ENCODE measurements at regions not wholly inside any gene's neighbourhood (a gene's known extent, or its start where the extent isn't known, plus 50 kb on each side); places are given as distances from the start of the nearest gene placed in this dataset.
A peak's percentile ranks its signal among the peaks of the same experiment; 100 is the strongest.

GRCh38 chr6:109240370-109241084 is 141.7 kb downstream of the CD164 start:
- H3K36me3 ChIP-seq (ENCODE audit: control insufficient read depth, insufficient read depth, low read length) = no peaks in the 10 kb centered on the region
- WGBS, 2 experiments (ENCODE audit: insufficient coverage in 2 of 2) = 88 to 92% methylated on average over 4 to 5 of the region's 7 CpGs
- peaks cover 16% of the 10 kb centered on the region for H3K4me1 ChIP-seq (ENCODE audit: control insufficient read depth, insufficient read depth, low read length, poor library complexity, severe bottlenecking)
- peak overlapping the region; percentile 71 for H3K27ac ChIP-seq (ENCODE audit: low read depth, low read length, severe bottlenecking)
- H3K4me3 ChIP-seq (ENCODE audit: extremely low read depth, insufficient read depth, low read length, poor library complexity, severe bottlenecking) = no peak overlapping the region
- H3K9me3 ChIP-seq (ENCODE audit: control insufficient read depth, low read length) = no peaks in the 10 kb centered on the region

DNA sequence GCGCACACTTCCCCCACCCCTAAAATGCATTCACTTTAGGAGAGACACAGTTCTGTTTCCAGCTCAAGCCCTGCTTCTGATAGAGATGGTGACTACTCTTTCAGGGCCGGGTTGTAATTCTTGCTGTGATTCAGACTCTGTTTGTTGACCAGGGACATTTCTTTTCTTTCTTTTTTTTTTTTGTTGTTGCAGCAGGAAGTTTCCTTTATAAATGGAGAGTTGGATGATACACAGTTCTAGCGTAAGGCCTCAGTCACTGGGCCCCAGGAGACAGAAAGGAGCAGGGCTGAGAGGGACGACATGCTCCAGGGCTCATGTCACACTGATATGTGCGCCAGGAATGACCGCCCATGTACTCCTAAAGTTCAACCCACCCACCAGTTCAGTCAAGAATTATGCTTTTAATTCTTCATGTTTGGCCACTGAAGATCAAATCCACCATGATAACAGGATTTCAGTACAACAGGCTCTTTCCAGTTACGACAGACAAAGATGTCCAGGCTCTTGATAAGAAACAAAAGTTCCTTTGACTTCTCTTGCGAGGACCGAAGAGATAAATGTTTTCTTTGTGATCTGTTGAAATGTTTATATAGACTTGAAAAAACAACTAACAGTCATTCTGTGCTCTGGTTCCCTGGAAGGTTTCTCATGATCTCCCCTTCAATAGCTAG is 142.5 kb downstream of the CD164 start:
- H3K4me3 ChIP-seq (ENCODE audit: extremely low read depth, insufficient read depth, low read length, poor library complexity, severe bottlenecking) = no peak overlapping the region
- peak overlapping the region; percentile 71 for H3K27ac ChIP-seq (ENCODE audit: low read depth, low read length, severe bottlenecking)
- H3K4me1 ChIP-seq (ENCODE audit: control insufficient read depth, insufficient read depth, low read length, poor library complexity, severe bottlenecking) = peaks cover 16% of the 10 kb centered on the region
- WGBS, 2 experiments (ENCODE audit: insufficient coverage in 2 of 2) = 82 to 90% methylated on average over 5 of the region's 9 CpGs
- no peaks in the 10 kb centered on the region for H3K9me3 ChIP-seq (ENCODE audit: control insufficient read depth, low read length)
- no peaks in the 10 kb centered on the region for H3K36me3 ChIP-seq (ENCODE audit: control insufficient read depth, insufficient read depth, low read length)

DNA sequence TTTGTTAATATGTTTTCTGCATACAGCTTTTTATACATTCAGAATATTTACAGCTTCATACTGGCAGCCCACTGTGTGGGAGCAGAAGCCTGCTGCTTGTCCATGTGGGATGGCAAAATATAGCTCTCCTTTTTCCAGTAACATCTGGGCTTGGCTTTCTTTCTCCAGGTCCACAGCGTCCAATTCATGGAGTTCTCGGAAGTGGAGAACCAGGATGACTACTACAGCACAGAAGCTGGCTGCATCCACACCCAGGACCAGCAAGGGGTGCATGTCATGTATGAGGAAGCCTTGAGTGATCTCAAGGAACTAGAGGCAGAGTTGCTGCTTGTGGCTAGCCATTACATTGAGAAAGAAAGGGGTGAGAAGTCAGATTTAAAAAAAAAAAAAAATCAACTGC is 143.1 kb downstream of the CD164 start:
- H3K4me3 ChIP-seq (ENCODE audit: extremely low read depth, insufficient read depth, low read length, poor library complexity, severe bottlenecking) = no peak overlapping the region
- WGBS, 2 experiments (ENCODE audit: insufficient coverage in 2 of 2) = 100% methylated on average over 2 of the region's 2 CpGs; no CpG with 5 or more reads in 1 of the 2 experiments
- H3K27ac ChIP-seq (ENCODE audit: low read depth, low read length, severe bottlenecking) = peak overlapping the region; percentile 71
- H3K4me1 ChIP-seq (ENCODE audit: control insufficient read depth, insufficient read depth, low read length, poor library complexity, severe bottlenecking) = peaks cover 16% of the 10 kb centered on the region
- no peaks in the 10 kb centered on the region for H3K36me3 ChIP-seq (ENCODE audit: control insufficient read depth, insufficient read depth, low read length)
- H3K9me3 ChIP-seq (ENCODE audit: control insufficient read depth, low read length) = peaks cover 3% of the 10 kb centered on the region

- 87 to 98% methylated on average over 3 of the region's 3 CpGs for WGBS, 2 experiments (ENCODE audit: insufficient coverage in 2 of 2)
- Histone ChIP-seq H3K36me3 (ENCODE audit: control insufficient read depth, insufficient read depth, low read length) (no peaks in the 10 kb centered on the region), H3K4me3 (ENCODE audit: extremely low read depth, insufficient read depth, low read length, poor library complexity, severe bottlenecking) (no peak overlapping the region), H3K9me3 (ENCODE audit: control insufficient read depth, low read length) (peaks cover 3% of the 10 kb centered on the region), H3K27ac (ENCODE audit: low read depth, low read length, severe bottlenecking) (no peak overlapping the region), H3K4me1 (ENCODE audit: control insufficient read depth, insufficient read depth, low read length, poor library complexity, severe bottlenecking) (peaks cover 16% of the 10 kb centered on the region)
Measured at GRCh38 chr6:109238396-109238795, 143.1 kb downstream of the CEP57L1 start.

DNA sequence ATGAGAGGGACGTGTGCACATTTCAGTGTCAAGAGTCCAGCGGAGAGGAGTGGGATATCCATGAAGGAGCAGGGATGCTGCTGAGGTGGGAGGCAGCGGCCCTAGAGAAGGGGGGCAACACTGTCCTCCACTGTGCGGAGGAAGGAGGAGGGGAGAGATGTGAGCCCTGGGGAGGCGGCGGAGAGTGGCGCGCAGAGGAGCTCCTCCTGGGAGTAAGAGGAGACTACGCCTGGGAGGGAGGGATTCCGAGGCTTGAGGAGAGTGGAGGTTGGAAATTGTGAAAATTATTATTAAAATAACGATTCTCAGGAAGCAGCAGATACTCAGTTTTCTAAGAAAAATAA is 142.7 kb downstream of the CEP57L1 start:
- Histone ChIP-seq H3K27ac (ENCODE audit: low read depth, low read length, severe bottlenecking) (no peak overlapping the region), H3K36me3 (ENCODE audit: control insufficient read depth, insufficient read depth, low read length) (no peaks in the 10 kb centered on the region), H3K4me1 (ENCODE audit: control insufficient read depth, insufficient read depth, low read length, poor library complexity, severe bottlenecking) (peaks cover 16% of the 10 kb centered on the region), H3K9me3 (ENCODE audit: control insufficient read depth, low read length) (peaks cover 3% of the 10 kb centered on the region), H3K4me3 (ENCODE audit: extremely low read depth, insufficient read depth, low read length, poor library complexity, severe bottlenecking) (no peak overlapping the region)
- 90 to 95% methylated on average over 8 to 9 of the region's 11 CpGs for WGBS, 2 experiments (ENCODE audit: insufficient coverage in 2 of 2)

GRCh38 chr6:109237077-109237985 is 142.0 kb downstream of the CEP57L1 start:
- no peak overlapping the region for H3K27ac ChIP-seq (ENCODE audit: low read depth, low read length, severe bottlenecking)
- no peak overlapping the region for H3K4me3 ChIP-seq (ENCODE audit: extremely low read depth, insufficient read depth, low read length, poor library complexity, severe bottlenecking)
- H3K36me3 ChIP-seq (ENCODE audit: control insufficient read depth, insufficient read depth, low read length) = no peaks in the 10 kb centered on the region
- peaks cover 16% of the 10 kb centered on the region for H3K4me1 ChIP-seq (ENCODE audit: control insufficient read depth, insufficient read depth, low read length, poor library complexity, severe bottlenecking)
- 96 to 98% methylated on average over 12 of the region's 12 CpGs for WGBS, 2 experiments (ENCODE audit: insufficient coverage in 2 of 2)
- peaks cover 3% of the 10 kb centered on the region for H3K9me3 ChIP-seq (ENCODE audit: control insufficient read depth, low read length)

DNA sequence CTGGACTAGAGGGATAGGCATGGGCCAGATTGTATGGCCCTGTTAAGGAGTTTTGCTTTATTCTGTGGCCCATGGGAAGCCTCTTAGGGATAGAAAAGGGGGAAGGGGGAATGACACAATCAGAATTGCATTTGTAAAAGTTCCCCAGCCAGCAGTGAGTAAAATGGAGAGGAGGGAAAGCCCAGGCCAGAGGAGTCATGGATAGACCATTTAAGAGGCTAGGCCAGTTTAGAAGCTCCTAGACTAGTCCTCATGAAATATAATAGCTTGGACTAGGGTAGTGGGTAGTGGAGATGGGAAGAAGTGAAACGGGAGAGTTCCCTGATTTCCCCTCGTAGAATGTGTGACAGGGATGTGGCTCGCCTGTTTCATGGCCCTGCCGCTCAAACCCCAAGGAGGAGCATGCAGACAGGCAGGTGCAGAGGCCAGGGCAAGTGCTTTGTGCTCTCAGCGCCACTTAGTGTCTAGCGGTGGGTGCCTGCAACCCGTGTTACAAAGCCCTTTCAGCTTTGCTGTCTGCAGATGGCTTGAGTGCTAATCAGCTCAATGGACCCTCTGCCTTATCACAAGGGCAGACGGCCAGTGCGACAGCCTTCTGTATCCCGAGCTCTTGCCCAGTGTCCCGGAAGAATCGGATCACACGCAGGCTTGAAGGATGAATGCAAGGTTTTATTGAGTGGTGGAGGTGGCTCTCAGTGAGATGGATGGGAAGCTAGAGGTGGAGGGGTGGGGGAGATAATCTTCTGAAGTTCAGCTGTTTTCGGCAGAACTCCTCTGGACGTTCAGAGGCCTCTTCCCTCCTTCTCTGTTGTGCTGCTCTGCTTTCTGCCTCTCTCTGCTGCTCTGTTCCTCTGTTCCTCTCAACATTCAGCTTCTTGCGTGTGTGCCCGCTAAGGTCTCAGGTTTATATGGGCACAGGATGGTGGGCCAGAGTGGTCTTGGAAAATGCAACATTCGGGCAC is 141.1 kb downstream of the CEP57L1 start:
- H3K4me1 ChIP-seq (ENCODE audit: control insufficient read depth, insufficient read depth, low read length, poor library complexity, severe bottlenecking) = peaks cover 16% of the 10 kb centered on the region
- H3K27ac ChIP-seq (ENCODE audit: low read depth, low read length, severe bottlenecking) = no peak overlapping the region
- H3K4me3 ChIP-seq (ENCODE audit: extremely low read depth, insufficient read depth, low read length, poor library complexity, severe bottlenecking) = no peak overlapping the region
- WGBS, 2 experiments (ENCODE audit: insufficient coverage in 2 of 2) = 44 to 53% methylated on average over 10 to 14 of the region's 18 CpGs
- H3K36me3 ChIP-seq (ENCODE audit: control insufficient read depth, insufficient read depth, low read length) = no peaks in the 10 kb centered on the region
- peaks cover 3% of the 10 kb centered on the region for H3K9me3 ChIP-seq (ENCODE audit: control insufficient read depth, low read length)

GRCh38 chr6:109235481-109236038 is 140.3 kb downstream of the CEP57L1 start:
- H3K4me1 ChIP-seq (ENCODE audit: control insufficient read depth, insufficient read depth, low read length, poor library complexity, severe bottlenecking) = peaks cover 14% of the 10 kb centered on the region
- no peaks in the 10 kb centered on the region for H3K36me3 ChIP-seq (ENCODE audit: control insufficient read depth, insufficient read depth, low read length)
- H3K27ac ChIP-seq (ENCODE audit: low read depth, low read length, severe bottlenecking) = no peak overlapping the region
- 100% methylated on average over 2 of the region's 3 CpGs; no CpG with 5 or more reads in 1 of the 2 experiments for WGBS, 2 experiments (ENCODE audit: insufficient coverage in 2 of 2)
- no peak overlapping the region for H3K4me3 ChIP-seq (ENCODE audit: extremely low read depth, insufficient read depth, low read length, poor library complexity, severe bottlenecking)
- H3K9me3 ChIP-seq (ENCODE audit: control insufficient read depth, low read length) = peaks cover 3% of the 10 kb centered on the region

GRCh38 chr6:109230453-109230852 is 135.1 kb downstream of the CEP57L1 start:
- H3K36me3 ChIP-seq (ENCODE audit: control insufficient read depth, insufficient read depth, low read length) = no peaks in the 10 kb centered on the region
- no peak overlapping the region for H3K4me3 ChIP-seq (ENCODE audit: extremely low read depth, insufficient read depth, low read length, poor library complexity, severe bottlenecking)
- no peaks in the 10 kb centered on the region for H3K4me1 ChIP-seq (ENCODE audit: control insufficient read depth, insufficient read depth, low read length, poor library complexity, severe bottlenecking)
- peaks cover 3% of the 10 kb centered on the region for H3K9me3 ChIP-seq (ENCODE audit: control insufficient read depth, low read length)
- 97% methylated on average over 7 of the region's 7 CpGs for WGBS, 2 experiments (ENCODE audit: insufficient coverage in 2 of 2)
- H3K27ac ChIP-seq (ENCODE audit: low read depth, low read length, severe bottlenecking) = no peak overlapping the region

Data from mesodermal cell (in vitro differentiated cells).